WTC11 (cell line): ENCODE measurements at regions not wholly inside any gene's neighbourhood (a gene's known extent, or its start where the extent isn't known, plus 50 kb on each side); places are given as distances from the start of the nearest gene placed in this dataset.
A peak's percentile ranks its signal among the peaks of the same experiment; 100 is the strongest.
"Not testable (repeated sequence)": the region's sequence is repeated elsewhere in the genome, so short reads cannot be mapped to it uniquely, and the experiment has no call there.

Experiments
- ATAC-seq: fragments of 200-7000 bp; cut with Tn5 transposase; 2 replicates; pipeline ENCODE4 v1.10.0; 2021; ENCODE audit warnings: mild to moderate bottlenecking, moderate library complexity
- CTCF ChIA-PET: fragments of 300-600 bp; sonication (Branson Sonifier 250); formaldehyde crosslinking; loops from one replicate; lab custom pipeline; 2021; ENCODE audit warnings: antibody characterized with exemption; lab: Charles Lee
- POLR2A ChIA-PET: fragments of 350-600 bp; sonication (Branson Sonifier 250); formaldehyde crosslinking; loops from one replicate; lab custom pipeline; 2021; ENCODE audit warnings: antibody characterized with exemption; lab: Charles Lee
- DNase-seq: peaks from one replicate; pipeline ENCODE4 v3.0.0; 2021; ENCODE audit warnings: low spot score
- H3K27ac Mint-ChIP-seq: 2 replicates; pipeline ENCODE4 v1.8.0; 2021; ENCODE audit warnings: mixed read lengths
- H3K27me3 Mint-ChIP-seq: 2 replicates; pipeline ENCODE4 v1.8.0; 2021; ENCODE audit warnings: low read depth, mild to moderate bottlenecking, moderate library complexity, mixed read lengths
- H3K36me3 Mint-ChIP-seq: 2 replicates; pipeline ENCODE4 v1.8.0; 2021; ENCODE audit warnings: mixed read lengths
- H3K4me1 Mint-ChIP-seq: 2 replicates; pipeline ENCODE4 v1.8.0; 2022; ENCODE audit warnings: mixed read lengths
- H3K4me3 Mint-ChIP-seq: 2 replicates; pipeline ENCODE4 v1.8.0; 2021; ENCODE audit warnings: mild to moderate bottlenecking, moderate library complexity, mixed read lengths
- H3K9me3 Mint-ChIP-seq: 2 replicates; pipeline ENCODE4 v1.8.0; 2021; ENCODE audit warnings: mixed read lengths
- ATF1 ChIP-seq: sonication (generic); formaldehyde crosslinking; IDR thresholded peaks from 2 replicates; pipeline ENCODE4 v1.8.1; 2023; ENCODE audit warnings: mild to moderate bottlenecking, moderate library complexity, missing genetic modification reagents
- CREB1 ChIP-seq: sonication (generic); formaldehyde crosslinking; IDR thresholded peaks from 2 replicates; pipeline ENCODE4 v1.8.0; 2023; ENCODE audit warnings: mild to moderate bottlenecking, missing genetic modification reagents
- CREM ChIP-seq: sonication (generic); formaldehyde crosslinking; IDR thresholded peaks from 2 replicates; pipeline ENCODE4 v1.8.1; 2022; ENCODE audit warnings: mild to moderate bottlenecking, missing genetic modification reagents, moderate library complexity
- ETV6 ChIP-seq: sonication (generic); formaldehyde crosslinking; IDR thresholded peaks from 2 replicates; pipeline ENCODE4 v1.8.1; 2022; ENCODE audit warnings: mild to moderate bottlenecking, missing genetic modification reagents
- FOXJ3 ChIP-seq: sonication (generic); formaldehyde crosslinking; IDR thresholded peaks from 2 replicates; pipeline ENCODE4 v1.9.0; 2021; ENCODE audit warnings: missing genetic modification reagents, mild to moderate bottlenecking, borderline replicate concordance
- GABPB1 ChIP-seq: sonication (generic); formaldehyde crosslinking; IDR thresholded peaks from 2 replicates; pipeline ENCODE4 v1.8.1; 2023; ENCODE audit warnings: mild to moderate bottlenecking, missing genetic modification reagents
- IRF2 ChIP-seq: sonication (generic); formaldehyde crosslinking; IDR thresholded peaks from 2 replicates; pipeline ENCODE4 v1.8.0; 2022; ENCODE audit warnings: low read depth, missing genetic modification reagents, borderline replicate concordance
- JUN ChIP-seq: sonication (generic); formaldehyde crosslinking; IDR thresholded peaks from 2 replicates; pipeline ENCODE4 v1.8.0; 2023; ENCODE audit warnings: mild to moderate bottlenecking, missing genetic modification reagents
- NFE2L1 ChIP-seq: sonication (generic); formaldehyde crosslinking; IDR thresholded peaks from 2 replicates; pipeline ENCODE4 v1.8.1; 2023; ENCODE audit warnings: missing genetic modification reagents
- TCF7 ChIP-seq: sonication (generic); formaldehyde crosslinking; IDR thresholded peaks from 2 replicates; pipeline ENCODE4 v1.8.0; 2022; ENCODE audit warnings: mild to moderate bottlenecking, low read depth, missing genetic modification reagents, moderate library complexity
- ZMAT4 ChIP-seq: fragments of 250-450 bp; sonication (Bioruptor Pico); IDR thresholded peaks from 2 replicates; pipeline ENCODE4 v1.9.0; 2021; ENCODE audit warnings: mild to moderate bottlenecking
- ZNF138 ChIP-seq: sonication (generic); formaldehyde crosslinking; conservative IDR thresholded peaks from 2 replicates; pipeline ENCODE4 v1.8.1; 2022; ENCODE audit warnings: mild to moderate bottlenecking, moderate library complexity, missing genetic modification reagents
- ZNF425 ChIP-seq: fragments of 250-450 bp; sonication (Bioruptor Pico); conservative IDR thresholded peaks from 2 replicates; pipeline ENCODE4 v1.9.0; 2021; ENCODE audit warnings: mild to moderate bottlenecking
- ZSCAN18 ChIP-seq: fragments of 250-450 bp; sonication (Bioruptor Pico); IDR thresholded peaks from 2 replicates; pipeline ENCODE4 v2.1.2; 2022; ENCODE audit warnings: mild to moderate bottlenecking, moderate library complexity
- TF ChIP-seq, protein P1 (sequence below): sonication (generic); formaldehyde crosslinking; IDR thresholded peaks from 2 replicates; pipeline ENCODE4 v1.8.1; 2023; ENCODE audit warnings: mild to moderate bottlenecking, missing genetic modification reagents, moderate library complexity
- TF ChIP-seq, protein P2 (sequence below): sonication (generic); formaldehyde crosslinking; IDR thresholded peaks from 2 replicates; pipeline ENCODE4 v1.8.1; 2022; ENCODE audit warnings: missing genetic modification reagents, borderline replicate concordance

DNA sequence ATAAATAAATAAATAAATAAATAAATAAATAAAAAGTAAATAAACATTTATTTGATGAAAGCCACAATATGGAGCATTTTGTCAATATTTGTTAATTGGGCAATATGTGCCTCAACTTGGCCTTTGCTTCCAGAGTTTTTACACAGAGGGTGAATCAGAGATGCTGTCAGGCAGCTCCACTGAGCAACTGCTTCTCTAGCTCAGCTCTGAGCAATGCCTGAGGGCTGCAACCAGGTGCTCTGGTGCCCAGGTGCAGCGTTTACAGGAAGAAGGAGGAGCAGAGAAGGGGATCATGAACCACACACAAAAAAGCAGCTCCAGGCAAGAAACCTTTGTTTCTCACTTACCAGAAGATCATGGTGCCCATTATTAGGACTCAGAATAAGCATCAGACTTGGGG, 876.2 kb upstream of the AUTS2 start:
- Mint-ChIP-seq H3K4me3 (no peak overlapping the region), H3K9me3 (no peaks in the 10 kb centered on the region; the same call in 1 of the 2 replicates), H3K27me3 (no peaks in the 10 kb centered on the region), H3K36me3 (no peaks in the 10 kb centered on the region), H3K27ac (no peak overlapping the region), H3K4me1 (peaks cover 8% of the 10 kb centered on the region)
- CTCF ChIA-PET, result no interaction called here
- no peak for DNase-seq
- no peak for ATAC-seq
- POLR2A ChIA-PET, result no interaction called here
- TF ChIP-seq CREM (CRISPR knock-in tag), result no peak
- TF ChIP-seq IRF2, result no peak
- TF ChIP-seq CREB1 (CRISPR knock-in tag), result no peak
- TF ChIP-seq, protein P1, sequence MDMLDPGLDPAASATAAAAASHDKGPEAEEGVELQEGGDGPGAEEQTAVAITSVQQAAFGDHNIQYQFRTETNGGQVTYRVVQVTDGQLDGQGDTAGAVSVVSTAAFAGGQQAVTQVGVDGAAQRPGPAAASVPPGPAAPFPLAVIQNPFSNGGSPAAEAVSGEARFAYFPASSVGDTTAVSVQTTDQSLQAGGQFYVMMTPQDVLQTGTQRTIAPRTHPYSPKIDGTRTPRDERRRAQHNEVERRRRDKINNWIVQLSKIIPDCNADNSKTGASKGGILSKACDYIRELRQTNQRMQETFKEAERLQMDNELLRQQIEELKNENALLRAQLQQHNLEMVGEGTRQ (CRISPR knock-in tag), result no peak
- no peak for TF ChIP-seq ZNF425
- TF ChIP-seq FOXJ3 (CRISPR knock-in tag), result no peak
- TF ChIP-seq TCF7, result no peak
- TF ChIP-seq JUN (CRISPR knock-in tag), result no peak

- Mint-ChIP-seq H3K27me3 (no peaks in the 10 kb centered on the region; the same call in 1 of the 2 replicates), H3K4me3 (no peak overlapping the region), H3K9me3 (peaks cover 5% of the 10 kb centered on the region), H3K4me1 (peaks cover 11% of the 10 kb centered on the region), H3K27ac (no peak overlapping the region), H3K36me3 (no peaks in the 10 kb centered on the region)
- ChIA-PET POLR2A (no interaction called here), CTCF (no interaction called here)
- TF ChIP-seq, protein P2, sequence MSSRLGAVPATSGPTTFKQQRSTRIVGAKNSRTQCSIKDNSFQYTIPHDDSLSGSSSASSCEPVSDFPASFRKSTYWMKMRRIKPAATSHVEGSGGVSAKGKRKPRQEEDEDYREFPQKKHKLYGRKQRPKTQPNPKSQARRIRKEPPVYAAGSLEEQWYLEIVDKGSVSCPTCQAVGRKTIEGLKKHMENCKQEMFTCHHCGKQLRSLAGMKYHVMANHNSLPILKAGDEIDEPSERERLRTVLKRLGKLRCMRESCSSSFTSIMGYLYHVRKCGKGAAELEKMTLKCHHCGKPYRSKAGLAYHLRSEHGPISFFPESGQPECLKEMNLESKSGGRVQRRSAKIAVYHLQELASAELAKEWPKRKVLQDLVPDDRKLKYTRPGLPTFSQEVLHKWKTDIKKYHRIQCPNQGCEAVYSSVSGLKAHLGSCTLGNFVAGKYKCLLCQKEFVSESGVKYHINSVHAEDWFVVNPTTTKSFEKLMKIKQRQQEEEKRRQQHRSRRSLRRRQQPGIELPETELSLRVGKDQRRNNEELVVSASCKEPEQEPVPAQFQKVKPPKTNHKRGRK, result no peak
- 0 out of 2 replicates have a peak, but pooled peaks have one; percentile 34 for TF ChIP-seq NFE2L1 (CRISPR knock-in tag)
- DNase-seq, result no peak
- no peak for ATAC-seq
Measured at GRCh38 chr7:68724965-68725364, 873.3 kb upstream of the AUTS2 start.

GRCh38 chr7:68725843-68726785, 872.2 kb upstream of the AUTS2 start:
- ATAC-seq (no peak), DNase-seq (no peak)
- H3K27me3 Mint-ChIP-seq, result no peaks in the 10 kb centered on the region; the same call in 1 of the 2 replicates
- no peak overlapping the region for H3K27ac Mint-ChIP-seq
- H3K36me3 Mint-ChIP-seq, result no peaks in the 10 kb centered on the region
- ChIA-PET CTCF (no interaction called here), POLR2A (no interaction called here)
- peaks cover 20% of the 10 kb centered on the region for H3K4me1 Mint-ChIP-seq
- H3K9me3 Mint-ChIP-seq, result peaks cover 5% of the 10 kb centered on the region
- no peak overlapping the region for H3K4me3 Mint-ChIP-seq
- TF ChIP-seq ZNF138 (CRISPR knock-in tag) (no peak), ETV6 (CRISPR knock-in tag) (no peak), GABPB1 (no peak), ZMAT4 (CRISPR knock-in tag) (no peak), ZSCAN18 (CRISPR knock-in tag) (no peak), JUN (CRISPR knock-in tag) (no peak), ATF1 (no peak)
- TF ChIP-seq, protein P2, result no peak

GRCh38 chr7:68728720-68729119, 869.6 kb upstream of the AUTS2 start:
- H3K9me3 Mint-ChIP-seq, H3K27ac Mint-ChIP-seq, H3K4me3 Mint-ChIP-seq, H3K27me3 Mint-ChIP-seq, DNase-seq, ATAC-seq, POLR2A ChIA-PET, H3K36me3 Mint-ChIP-seq, CTCF ChIA-PET: not testable (repeated sequence)
- peaks cover 13% of the 10 kb centered on the region for H3K4me1 Mint-ChIP-seq
